Skin epidermis (tissue), 12 donors: ENCODE measurements at regions not wholly inside any gene's neighbourhood (a gene's known extent, or its start where the extent isn't known, plus 50 kb on each side); places are given as distances from the start of the nearest gene placed in this dataset.
"Not testable (repeated sequence)": the region's sequence is repeated elsewhere in the genome, so short reads cannot be mapped to it uniquely, and the experiment has no call there.

Source experiments
- H3K27ac ChIP-seq, 21 experiments: fragments of 200-600 bp; sonication (generic) in 11 of 21; one replicate each; pipeline ENCODE4 v1.5.0; 2020; ENCODE audit warnings: mild to moderate bottlenecking in 3 of 21, inconsistent platforms in 2 of 21, moderate library complexity in 2 of 21
- H3K4me3 ChIP-seq, 7 experiments: fragments of 200-600 bp; sonication (generic) in 2 of 7; one replicate each; pipeline ENCODE4 v1.5.0; 2020; ENCODE audit warnings: inconsistent platforms in 2 of 7, mild to moderate bottlenecking in 2 of 7, moderate library complexity in 1 of 7

GRCh38 chr17:63231015-63231620 lies 215.0 kb downstream of the CYB561 start:
- not testable (repeated sequence) for H3K27ac ChIP-seq, H3K4me3 ChIP-seq

- H3K4me3 ChIP-seq = no peak overlapping the region
- H3K27ac ChIP-seq = no peak overlapping the region
These were observed 213.4 kb downstream of the CYB561 start for GRCh38 chr17:63232565-63233310.

- H3K4me3 ChIP-seq = no peak overlapping the region
- no peak overlapping the region for H3K27ac ChIP-seq
These were observed 206.0 kb downstream of the CYB561 start for GRCh38 chr17:63240106-63240505.

- Histone ChIP-seq H3K4me3 (no peak overlapping the region), H3K27ac (no peak overlapping the region)
These were observed 199.8 kb downstream of the CYB561 start for GRCh38 chr17:63246344-63246743.

- Histone ChIP-seq H3K4me3 (no peak overlapping the region), H3K27ac (no peak overlapping the region)
These were observed 198.4 kb downstream of the CYB561 start for GRCh38 chr17:63247706-63248105.

GRCh38 chr17:63249256-63250004 lies 196.7 kb downstream of the CYB561 start:
- Histone ChIP-seq H3K4me3 (no peak overlapping the region), H3K27ac (no peak overlapping the region)

- Histone ChIP-seq H3K4me3 (no peak overlapping the region), H3K27ac (peak overlapping the region in 1 of 21 experiments; percentile 20)
These were observed 195.3 kb downstream of the CYB561 start for GRCh38 chr17:63250830-63251229.

GRCh38 chr17:63258785-63259184 lies 187.3 kb downstream of the CYB561 start:
- Histone ChIP-seq H3K27ac (no peak overlapping the region), H3K4me3 (no peak overlapping the region)

GRCh38 chr17:63262751-63263476 lies 183.2 kb downstream of the CYB561 start:
- H3K4me3 ChIP-seq = no peak overlapping the region
- no peak overlapping the region for H3K27ac ChIP-seq

GRCh38 chr17:63265526-63265925 lies 180.6 kb downstream of the CYB561 start:
- Histone ChIP-seq H3K27ac (no peak overlapping the region), H3K4me3 (no peak overlapping the region)

- H3K27ac ChIP-seq = no peak overlapping the region
- no peak overlapping the region for H3K4me3 ChIP-seq
These were observed 178.3 kb downstream of the CYB561 start for GRCh38 chr17:63267846-63268245.

- H3K27ac ChIP-seq = no peak overlapping the region
- H3K4me3 ChIP-seq = no peak overlapping the region
These were observed 177.3 kb downstream of the CYB561 start for GRCh38 chr17:63268827-63269226.

GRCh38 chr17:63270610-63271009 lies 175.5 kb downstream of the CYB561 start:
- Histone ChIP-seq H3K4me3 (no peak overlapping the region), H3K27ac (no peak overlapping the region)

- H3K4me3 ChIP-seq = no peak overlapping the region
- peak overlapping the region in 2 of 21 experiments; percentile 29 to 73 for H3K27ac ChIP-seq
These were observed 172.0 kb downstream of the CYB561 start for GRCh38 chr17:63274146-63274545.

- Histone ChIP-seq H3K4me3 (no peak overlapping the region), H3K27ac (peak overlapping the region in 8 of 21 experiments; percentile 9 to 73 (median 50))
These were observed 170.7 kb downstream of the CYB561 start for GRCh38 chr17:63275318-63275970.

GRCh38 chr17:63275971-63276745 lies 169.9 kb downstream of the CYB561 start:
- peak overlapping the region in 8 of 21 experiments; percentile 7 to 63 (median 31) for H3K27ac ChIP-seq
- H3K4me3 ChIP-seq = no peak overlapping the region

- peak overlapping the region in 4 of 21 experiments; percentile 7 to 63 (median 28) for H3K27ac ChIP-seq
- H3K4me3 ChIP-seq = no peak overlapping the region
These were observed 169.3 kb downstream of the CYB561 start for GRCh38 chr17:63276821-63277220.

GRCh38 chr17:63277629-63278028 lies 168.5 kb downstream of the CYB561 start:
- Histone ChIP-seq H3K4me3 (no peak overlapping the region), H3K27ac (no peak overlapping the region)
